Lower leg skin (tissue), 4 donors: ENCODE measurements at regions not wholly inside any gene's neighbourhood (a gene's known extent, or its start where the extent isn't known, plus 50 kb on each side); places are given as distances from the start of the nearest gene placed in this dataset.

Experiments used
- DNase-seq, 2 donors: peaks; one replicate each; pipeline ENCODE4 v3.0.0-alpha.2; 2019; ENCODE audit warnings: low spot score in 2 of 2
- H3K4me3 ChIP-seq: fragments of 200-600 bp; sonication (generic); 2 replicates; pipeline ENCODE4 v1.5.1; 2017; ENCODE audit warnings: mild to moderate bottlenecking, low read depth; ENCODE audit not compliant: poor library complexity, severe bottlenecking
- POLR2A ChIP-seq, 2 donors: fragments of 450-650 bp; IDR thresholded peaks; one replicate each; pipeline ENCODE4 v1.6.1; 2016 to 2017; ENCODE audit warnings: antibody characterized with exemption in 2 of 2, mild to moderate bottlenecking in 1 of 2, moderate library complexity in 1 of 2
- WGBS, 2 donors: methylation state at CpG; one replicate each; pipeline ENCODE4 v1.1.5; 2018; 5-methylcytosine and 5-hydroxymethylcytosine counted together
- intact Hi-C: fragments of 100-400 bp; cut with DNase I; formaldehyde crosslinking; loops from one replicate; pipeline ENCODE4 v1.15.0; 2023; ENCODE audit warnings: low total_unique reads
- TF ChIP-seq, protein P1 (sequence below), 3 donors: fragments of 450-650 bp; IDR thresholded peaks; one replicate each; pipeline ENCODE4 v1.5.1; 2016; ENCODE audit warnings: antibody characterized with exemption in 3 of 3, mild to moderate bottlenecking in 3 of 3, moderate library complexity in 2 of 3

DNA sequence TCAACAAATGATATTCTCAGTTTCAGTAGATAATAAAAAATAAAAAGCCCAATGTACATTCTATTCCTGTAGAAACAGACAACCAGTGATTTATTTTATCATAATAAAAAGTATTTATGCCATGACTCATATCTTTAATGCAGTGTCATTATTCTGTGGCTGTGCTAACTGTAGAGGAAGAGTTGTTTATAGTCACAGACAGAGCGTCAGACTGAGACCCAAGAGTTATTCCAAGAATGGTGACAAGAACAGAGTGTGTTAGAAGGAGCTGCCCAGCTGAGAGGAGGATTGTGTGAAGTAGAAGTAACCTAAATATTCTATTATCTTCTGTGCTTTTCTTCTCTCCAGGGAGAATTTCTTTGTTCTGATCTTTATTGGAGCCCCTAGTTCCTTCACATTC, 210.7 kb downstream of the PPP1R2C start:
- WGBS, 2 donors: 26 to 31% methylated on average over 1 of the region's 1 CpG
- no peak for DNase-seq
- TF ChIP-seq POLR2A (IDR thresholded peaks at IDR 0.05): no peak
- TF ChIP-seq, protein P1, sequence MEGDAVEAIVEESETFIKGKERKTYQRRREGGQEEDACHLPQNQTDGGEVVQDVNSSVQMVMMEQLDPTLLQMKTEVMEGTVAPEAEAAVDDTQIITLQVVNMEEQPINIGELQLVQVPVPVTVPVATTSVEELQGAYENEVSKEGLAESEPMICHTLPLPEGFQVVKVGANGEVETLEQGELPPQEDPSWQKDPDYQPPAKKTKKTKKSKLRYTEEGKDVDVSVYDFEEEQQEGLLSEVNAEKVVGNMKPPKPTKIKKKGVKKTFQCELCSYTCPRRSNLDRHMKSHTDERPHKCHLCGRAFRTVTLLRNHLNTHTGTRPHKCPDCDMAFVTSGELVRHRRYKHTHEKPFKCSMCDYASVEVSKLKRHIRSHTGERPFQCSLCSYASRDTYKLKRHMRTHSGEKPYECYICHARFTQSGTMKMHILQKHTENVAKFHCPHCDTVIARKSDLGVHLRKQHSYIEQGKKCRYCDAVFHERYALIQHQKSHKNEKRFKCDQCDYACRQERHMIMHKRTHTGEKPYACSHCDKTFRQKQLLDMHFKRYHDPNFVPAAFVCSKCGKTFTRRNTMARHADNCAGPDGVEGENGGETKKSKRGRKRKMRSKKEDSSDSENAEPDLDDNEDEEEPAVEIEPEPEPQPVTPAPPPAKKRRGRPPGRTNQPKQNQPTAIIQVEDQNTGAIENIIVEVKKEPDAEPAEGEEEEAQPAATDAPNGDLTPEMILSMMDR (IDR thresholded peaks at IDR 0.05): no peak
- intact Hi-C loops: loop anchor here (2.0 kb wide), 1 partner anchor 234 kb away; no protein-coding TSS in a partner anchor
- no peak overlapping the region for H3K4me3 ChIP-seq

DNA sequence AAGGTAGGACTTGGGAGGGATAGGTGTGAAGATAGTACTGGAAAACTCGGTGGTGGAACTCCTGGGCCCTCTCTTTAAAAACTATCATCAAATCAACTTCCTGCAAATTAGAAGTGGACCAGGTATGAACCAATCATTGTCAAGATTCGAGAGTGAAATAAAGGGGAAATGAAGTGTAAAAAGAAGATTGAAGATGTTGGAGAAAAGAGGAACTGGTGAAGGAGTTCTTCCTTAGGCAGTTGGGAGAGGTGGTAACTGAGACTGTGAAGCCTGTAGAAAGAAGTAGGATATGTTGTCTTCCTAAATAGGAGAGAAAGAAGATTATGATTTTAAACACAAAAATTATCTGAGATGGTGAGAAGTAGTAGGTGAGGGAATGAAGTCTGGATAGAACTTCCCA, 212.2 kb downstream of the PPP1R2C start:
- no peak for TF ChIP-seq POLR2A (IDR thresholded peaks at IDR 0.05)
- TF ChIP-seq, protein P1 (IDR thresholded peaks at IDR 0.05): no peak
- intact Hi-C loops: loop anchor here (2.0 kb wide), 1 partner anchor 233 kb away; no protein-coding TSS in a partner anchor
- no peak for DNase-seq
- WGBS, 2 donors: 67 to 77% methylated on average over 2 of the region's 2 CpGs
- H3K4me3 ChIP-seq: no peak overlapping the region

DNA sequence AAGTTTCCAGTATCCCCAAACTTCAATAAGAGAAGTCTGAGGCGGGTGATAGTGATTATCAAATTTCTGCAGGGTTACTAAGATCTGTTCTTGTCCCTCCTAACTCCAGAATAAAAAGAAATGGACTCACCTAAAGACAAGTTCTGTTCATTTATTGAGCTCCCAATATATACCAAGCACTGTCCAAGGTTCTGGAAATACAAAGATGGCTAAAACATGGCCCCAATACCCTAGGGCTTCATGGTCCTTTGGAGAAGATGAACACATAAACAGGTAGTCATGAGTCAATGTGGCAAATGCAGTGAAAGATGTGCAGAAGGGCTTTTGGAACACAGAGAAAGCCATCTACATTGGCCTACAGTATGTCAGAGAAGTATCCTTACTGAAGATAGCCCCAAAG, 231.2 kb downstream of the PPP1R2C start:
- TF ChIP-seq, protein P1 (IDR thresholded peaks at IDR 0.05): no peak
- no peak for TF ChIP-seq POLR2A (IDR thresholded peaks at IDR 0.05)
- intact Hi-C loops: no loop called here

DNA sequence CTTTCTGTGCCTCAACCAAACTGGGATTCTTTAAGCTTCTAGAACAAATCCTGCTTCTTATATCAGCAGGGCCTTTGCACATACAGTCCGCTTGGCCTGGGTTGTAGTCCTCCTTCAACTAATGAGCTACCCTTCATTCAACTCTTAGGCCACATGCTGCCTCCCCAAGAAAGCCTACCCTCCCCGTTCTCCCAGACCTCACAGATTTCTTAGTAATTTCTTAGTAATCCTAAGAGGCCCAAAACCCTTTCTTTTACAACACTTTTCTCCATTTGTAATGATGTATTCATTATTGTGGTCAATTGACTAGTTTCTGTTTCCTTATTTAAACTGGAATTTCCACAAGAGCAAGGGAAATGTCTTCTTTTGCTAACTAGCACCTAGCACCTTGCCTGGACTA, 233.1 kb downstream of the PPP1R2C start:
- no peak overlapping the region for H3K4me3 ChIP-seq
- WGBS, 2 donors: 72 to 91% methylated on average over 2 of the region's 2 CpGs
- intact Hi-C loops: no loop called here
- TF ChIP-seq, protein P1 (IDR thresholded peaks at IDR 0.05): no peak
- TF ChIP-seq POLR2A (IDR thresholded peaks at IDR 0.05): no peak
- DNase-seq: no peak

More for the DNA sequence above, 231.2 kb downstream of the PPP1R2C start:
- no peak for DNase-seq
- H3K4me3 ChIP-seq: no peak overlapping the region
- WGBS, 2 donors: 79 to 81% methylated on average over 1 of the region's 1 CpG

DNA sequence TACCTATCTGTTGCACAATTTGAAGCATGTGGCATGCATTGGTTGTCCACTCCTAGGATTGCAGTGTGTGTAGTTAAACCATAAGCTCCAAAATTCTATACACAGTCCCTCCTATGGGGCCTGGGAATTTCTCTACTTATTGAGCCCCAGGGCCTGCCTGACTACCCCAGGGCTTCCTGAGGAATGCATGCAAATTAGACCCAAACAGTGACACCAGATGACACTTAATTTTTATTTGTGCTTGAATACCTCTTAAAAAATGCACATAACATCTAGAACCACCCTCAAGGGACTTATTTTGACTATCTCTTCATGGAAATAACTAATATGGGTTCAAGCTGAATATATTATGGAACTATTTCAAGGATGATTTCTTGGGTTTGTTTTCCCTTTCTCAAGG, 236.4 kb downstream of the PPP1R2C start:
- no peak overlapping the region for H3K4me3 ChIP-seq
- TF ChIP-seq, protein P1 (IDR thresholded peaks at IDR 0.05): no peak
- TF ChIP-seq POLR2A (IDR thresholded peaks at IDR 0.05): no peak
- intact Hi-C loops: no loop called here
- no peak for DNase-seq

DNA sequence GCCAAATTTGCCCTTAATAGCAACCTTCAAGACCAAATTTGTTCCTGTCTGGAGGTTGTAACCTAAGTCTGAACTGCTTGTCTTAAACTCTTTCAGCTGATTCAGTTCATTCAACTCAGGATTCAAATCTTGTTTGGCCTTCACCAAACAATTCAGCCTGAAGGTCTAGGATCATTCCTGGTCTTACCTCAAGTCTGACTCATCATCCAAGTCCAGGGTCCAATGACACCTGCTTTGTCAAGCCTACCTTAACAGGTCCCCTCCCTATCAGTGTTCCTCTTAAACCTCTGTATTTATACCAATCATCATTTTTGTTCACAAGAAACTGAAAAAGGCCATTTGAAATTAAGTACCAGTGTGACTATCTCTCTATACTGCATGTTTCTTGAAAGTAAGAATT, 237.8 kb downstream of the PPP1R2C start:
- no peak for DNase-seq
- no peak overlapping the region for H3K4me3 ChIP-seq
- no peak for TF ChIP-seq POLR2A (IDR thresholded peaks at IDR 0.05)
- TF ChIP-seq, protein P1 (IDR thresholded peaks at IDR 0.05): no peak
- intact Hi-C loops: no loop called here
